GM12872 (cell line): ENCODE measurements at regions not wholly inside any gene's neighbourhood (a gene's known extent, or its start where the extent isn't known, plus 50 kb on each side); places are given as distances from the start of the nearest gene placed in this dataset.

Experiments used
- TF ChIP-seq, protein P1 (sequence below): IDR thresholded peaks from 3 replicates; pipeline ENCODE4 v1.5.1; 2011; ENCODE audit warnings: low read depth, mild to moderate bottlenecking, low read length, moderate library complexity; ENCODE audit not compliant: insufficient read depth

DNA sequence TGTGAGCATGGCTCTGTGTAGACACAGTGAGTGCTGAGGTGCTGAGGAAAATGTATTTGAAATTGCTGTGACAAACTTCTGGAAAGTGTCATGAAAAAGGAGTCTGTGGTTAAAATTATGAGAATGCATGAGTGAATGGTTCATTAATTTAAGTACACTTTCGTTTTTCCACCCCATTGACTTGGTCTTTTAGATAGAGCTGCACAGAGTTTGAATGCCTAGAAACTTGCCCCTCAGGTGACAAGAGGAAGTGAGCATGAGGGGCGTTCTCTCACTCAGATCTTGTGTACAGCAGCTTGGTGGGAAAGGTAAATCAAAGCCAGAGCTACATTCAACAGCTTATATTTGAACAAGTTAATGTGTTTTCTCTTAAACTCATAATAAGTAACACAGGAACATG, 296.8 kb downstream of the WDR72 start:
- TF ChIP-seq, protein P1, sequence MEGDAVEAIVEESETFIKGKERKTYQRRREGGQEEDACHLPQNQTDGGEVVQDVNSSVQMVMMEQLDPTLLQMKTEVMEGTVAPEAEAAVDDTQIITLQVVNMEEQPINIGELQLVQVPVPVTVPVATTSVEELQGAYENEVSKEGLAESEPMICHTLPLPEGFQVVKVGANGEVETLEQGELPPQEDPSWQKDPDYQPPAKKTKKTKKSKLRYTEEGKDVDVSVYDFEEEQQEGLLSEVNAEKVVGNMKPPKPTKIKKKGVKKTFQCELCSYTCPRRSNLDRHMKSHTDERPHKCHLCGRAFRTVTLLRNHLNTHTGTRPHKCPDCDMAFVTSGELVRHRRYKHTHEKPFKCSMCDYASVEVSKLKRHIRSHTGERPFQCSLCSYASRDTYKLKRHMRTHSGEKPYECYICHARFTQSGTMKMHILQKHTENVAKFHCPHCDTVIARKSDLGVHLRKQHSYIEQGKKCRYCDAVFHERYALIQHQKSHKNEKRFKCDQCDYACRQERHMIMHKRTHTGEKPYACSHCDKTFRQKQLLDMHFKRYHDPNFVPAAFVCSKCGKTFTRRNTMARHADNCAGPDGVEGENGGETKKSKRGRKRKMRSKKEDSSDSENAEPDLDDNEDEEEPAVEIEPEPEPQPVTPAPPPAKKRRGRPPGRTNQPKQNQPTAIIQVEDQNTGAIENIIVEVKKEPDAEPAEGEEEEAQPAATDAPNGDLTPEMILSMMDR: no peak

DNA sequence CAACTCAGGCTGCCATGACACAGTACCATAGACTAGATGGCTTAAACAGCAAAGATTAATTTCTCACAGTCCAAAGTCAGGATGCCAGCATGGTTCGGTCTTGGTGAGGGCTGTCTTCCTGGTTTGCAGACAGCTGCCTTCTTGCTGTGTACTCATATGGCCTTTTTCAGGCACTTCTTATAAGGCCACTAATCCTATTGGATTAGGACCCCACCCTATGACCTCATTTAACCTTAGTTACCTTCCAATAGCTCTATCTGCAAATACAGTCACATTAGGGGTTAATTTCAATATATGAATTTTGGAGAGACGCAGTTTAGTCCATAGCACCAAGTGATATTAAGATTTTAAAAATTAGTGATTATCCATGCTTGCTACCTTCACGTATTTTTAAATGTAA, 297.8 kb downstream of the WDR72 start:
- TF ChIP-seq, protein P1: no peak

DNA sequence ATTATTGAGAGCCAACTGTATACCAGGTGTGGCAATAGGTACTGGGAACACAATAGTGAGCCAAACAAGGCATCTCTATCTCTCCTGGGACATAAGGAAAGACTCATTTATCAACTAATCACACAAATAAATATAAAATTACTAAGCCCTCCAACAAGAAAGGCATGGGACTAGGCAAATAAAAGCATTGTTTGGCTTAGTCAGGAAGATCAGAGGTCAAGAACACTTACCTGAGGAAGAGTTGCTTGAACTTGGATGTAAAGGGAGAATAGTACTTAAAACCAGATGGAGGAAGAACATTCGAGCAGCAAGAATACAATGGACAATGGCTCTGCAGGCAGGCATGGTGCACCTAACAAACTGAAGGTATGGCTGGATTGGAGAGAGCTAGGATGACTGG, 300.7 kb downstream of the WDR72 start:
- TF ChIP-seq, protein P1: no peak

DNA sequence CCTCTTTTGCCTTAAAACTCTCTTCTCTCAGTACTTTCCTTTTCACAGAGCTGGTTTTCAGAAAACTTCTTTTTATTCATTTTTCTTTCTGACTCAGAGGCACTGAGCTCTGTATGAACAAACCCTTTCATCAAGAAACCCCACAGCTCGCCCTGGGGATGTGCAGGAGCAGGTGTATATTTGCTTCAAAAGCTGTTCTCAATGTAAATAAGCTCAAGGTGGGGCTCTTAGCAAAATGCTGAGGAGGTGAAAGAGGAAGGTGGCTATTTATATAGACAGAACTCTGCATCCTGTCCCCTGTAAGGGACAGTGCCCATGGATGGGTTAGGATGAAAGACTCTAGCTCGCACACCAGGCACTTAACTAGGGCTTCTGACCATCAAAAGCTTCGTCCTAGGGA, 302.0 kb downstream of the WDR72 start:
- TF ChIP-seq, protein P1: no peak

- TF ChIP-seq, protein P1: no peak
Measured at GRCh38 chr15:53454843-53455721, 304.4 kb downstream of the WDR72 start.

DNA sequence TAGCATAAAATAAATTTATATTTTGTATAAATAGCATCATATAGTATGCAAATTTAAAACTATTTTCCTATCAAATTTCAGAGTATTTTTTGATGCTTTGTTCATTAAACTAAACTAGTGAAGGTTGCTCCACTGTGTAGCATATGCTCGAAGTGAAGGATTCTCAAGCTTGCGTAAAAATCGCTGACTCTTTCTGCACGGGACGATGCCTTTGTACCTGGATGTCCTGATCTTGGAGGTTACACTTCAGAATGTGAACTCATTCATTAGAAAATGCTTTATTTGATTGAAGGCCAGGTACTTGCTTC, 305.0 kb downstream of the WDR72 start:
- TF ChIP-seq, protein P1: no peak

- TF ChIP-seq, protein P1: no peak
Measured at GRCh38 chr15:53453253-53454105, 306.0 kb downstream of the WDR72 start.
